ENCODE measurements at regions not wholly inside any gene's neighbourhood (a gene's known extent, or its start where the extent isn't known, plus 50 kb on each side); places are given as distances from the start of the nearest gene placed in this dataset.

GRCh38 chr11:122309262-122309925 lies 193.4 kb upstream of the BLID start:
- DNase-seq (ENCODE audit: low spot score) = no peak
- Histone ChIP-seq H3K4me3 (peak overlapping the region; percentile 37), H3K27ac (peak overlapping the region in 1 of 2 donors; percentile 3)
- no peak for TF ChIP-seq CTCF (IDR thresholded peaks at IDR 0.05)

- TF ChIP-seq CTCF (IDR thresholded peaks at IDR 0.05) = no peak
- no peak for DNase-seq (ENCODE audit: low spot score)
- H3K27ac ChIP-seq = no peak overlapping the region
- H3K4me3 ChIP-seq = no peak overlapping the region
Observed at GRCh38 chr11:122308226-122308625, 192.2 kb upstream of the BLID start.

- no peak overlapping the region for H3K27ac ChIP-seq
- no peak for TF ChIP-seq CTCF (IDR thresholded peaks at IDR 0.05)
- H3K4me3 ChIP-seq = no peak overlapping the region
- no peak for DNase-seq (ENCODE audit: low spot score)
Observed at GRCh38 chr11:122307476-122308035, 191.5 kb upstream of the BLID start.

- peak overlapping the region; percentile 41 for H3K4me3 ChIP-seq
- TF ChIP-seq CTCF (IDR thresholded peaks at IDR 0.05) = no peak
- DNase-seq (ENCODE audit: low spot score) = no peak
- H3K27ac ChIP-seq = peak overlapping the region in 1 of 2 donors; percentile 73
Observed at GRCh38 chr11:122306831-122307391, 190.9 kb upstream of the BLID start.

- H3K4me3 ChIP-seq = peak overlapping the region; percentile 38
- no peak for DNase-seq (ENCODE audit: low spot score)
- no peak for TF ChIP-seq CTCF (IDR thresholded peaks at IDR 0.05)
- H3K27ac ChIP-seq = peak overlapping the region in 1 of 2 donors; percentile 73
Observed at GRCh38 chr11:122305426-122306320, 189.7 kb upstream of the BLID start.

GRCh38 chr11:122304973-122305372 lies 189.0 kb upstream of the BLID start:
- TF ChIP-seq CTCF (IDR thresholded peaks at IDR 0.05) = no peak

More at GRCh38 chr11:122304973-122305372, 189.0 kb upstream of the BLID start:
- Histone ChIP-seq H3K27ac (peak overlapping the region in 1 of 2 donors; percentile 73), H3K4me3 (peak overlapping the region; percentile 38)
- DNase-seq (ENCODE audit: low spot score) = no peak
